ENCODE measurements at regions not wholly inside any gene's neighbourhood (a gene's known extent, or its start where the extent isn't known, plus 50 kb on each side); places are given as distances from the start of the nearest gene placed in this dataset.
"Not testable (repeated sequence)": the region's sequence is repeated elsewhere in the genome, so short reads cannot be mapped to it uniquely, and the experiment has no call there.

DNA sequence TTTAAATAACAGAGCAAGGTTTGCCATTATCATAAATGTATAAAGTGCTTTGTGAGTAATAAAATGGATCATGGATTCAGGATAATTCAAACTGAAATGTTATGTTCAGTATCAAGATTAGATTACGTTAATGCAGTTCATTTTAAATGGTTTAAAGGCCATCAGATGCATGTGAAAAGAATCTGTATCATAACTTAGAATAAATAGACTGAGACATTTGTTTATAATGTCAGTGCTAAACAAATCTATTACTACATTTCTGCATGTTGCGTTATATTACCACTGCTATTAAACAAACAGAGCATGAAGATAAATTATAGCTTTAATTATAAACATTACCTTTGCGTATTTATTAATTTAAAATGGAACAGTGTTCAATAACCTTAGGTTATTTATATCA lies 160.2 kb downstream of the TOX3 start:
- no peak for DNase-seq (ENCODE audit: extremely low read depth in 1 of 2, low read depth in 1 of 2)

DNA sequence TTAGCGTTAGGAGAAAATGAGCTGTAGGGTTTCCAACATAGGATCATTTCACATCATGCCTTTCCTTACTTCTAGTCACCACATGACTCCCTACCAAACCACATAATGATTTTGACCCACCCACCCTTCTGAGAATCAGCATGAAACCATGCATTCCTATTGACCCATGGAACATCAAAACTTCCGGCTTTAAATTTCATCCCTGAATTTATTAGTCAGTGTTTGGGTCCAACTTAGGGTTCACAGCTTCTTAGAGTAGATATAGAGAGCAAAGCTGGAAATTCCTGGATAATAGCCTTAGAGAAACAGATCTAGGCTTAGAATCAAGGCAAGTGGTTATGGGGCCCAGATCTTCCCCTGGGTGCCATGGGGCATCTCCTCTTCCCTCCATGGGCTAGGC lies 162.6 kb downstream of the TOX3 start:
- DNase-seq (ENCODE audit: extremely low read depth in 1 of 2, low read depth in 1 of 2), result no peak

DNA sequence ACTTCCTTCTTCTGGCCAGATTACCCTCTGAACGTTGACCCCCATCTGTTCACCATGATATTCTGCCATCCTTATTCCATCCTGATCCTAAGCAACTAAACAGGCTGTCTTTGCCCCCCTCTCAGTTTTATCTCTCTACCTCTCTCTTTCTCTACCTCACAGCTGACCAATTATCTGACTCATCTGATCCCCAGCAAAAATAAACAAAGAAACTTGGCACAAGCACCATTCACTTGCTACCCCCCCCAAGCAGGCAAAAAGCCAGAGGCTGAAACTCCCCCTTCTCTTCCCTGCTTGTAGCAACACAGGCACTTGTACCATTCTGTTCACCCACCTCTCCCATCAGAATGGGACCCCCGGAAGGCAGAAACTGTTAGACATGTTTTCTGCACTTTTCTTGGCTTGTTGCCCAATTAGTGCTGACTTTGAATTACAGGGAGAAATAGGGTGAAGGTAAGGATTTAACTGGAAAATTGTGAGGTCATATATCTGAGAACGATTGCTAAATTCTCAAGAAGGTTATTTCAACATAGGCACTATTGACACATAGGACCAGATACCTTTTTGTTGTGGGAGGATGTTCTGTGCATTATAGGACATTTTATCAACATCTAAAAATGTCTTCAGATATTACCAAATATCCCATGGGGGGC lies 163.2 kb downstream of the TOX3 start:
- DNase-seq (ENCODE audit: extremely low read depth in 1 of 2, low read depth in 1 of 2), result no peak

DNA sequence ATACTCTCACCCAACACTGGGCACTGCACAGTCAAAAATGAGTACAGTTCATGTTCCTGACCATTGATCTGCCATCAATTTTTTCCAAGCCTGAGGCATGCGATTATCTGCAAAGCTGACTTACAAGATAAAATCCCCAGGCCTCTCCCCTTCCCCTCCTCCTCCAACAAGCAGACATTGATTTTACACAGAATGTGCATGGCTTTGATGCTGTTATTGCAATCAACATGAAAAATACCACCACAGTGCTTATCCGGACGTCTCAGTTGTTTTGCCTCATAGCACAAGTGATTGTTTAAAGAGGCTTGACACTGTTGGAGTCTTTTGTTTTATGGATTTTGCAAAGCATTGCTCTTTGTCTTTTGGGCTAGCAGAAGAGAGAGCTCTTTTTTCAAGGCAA lies 163.8 kb downstream of the TOX3 start:
- no peak for DNase-seq (ENCODE audit: extremely low read depth in 1 of 2, low read depth in 1 of 2)

DNA sequence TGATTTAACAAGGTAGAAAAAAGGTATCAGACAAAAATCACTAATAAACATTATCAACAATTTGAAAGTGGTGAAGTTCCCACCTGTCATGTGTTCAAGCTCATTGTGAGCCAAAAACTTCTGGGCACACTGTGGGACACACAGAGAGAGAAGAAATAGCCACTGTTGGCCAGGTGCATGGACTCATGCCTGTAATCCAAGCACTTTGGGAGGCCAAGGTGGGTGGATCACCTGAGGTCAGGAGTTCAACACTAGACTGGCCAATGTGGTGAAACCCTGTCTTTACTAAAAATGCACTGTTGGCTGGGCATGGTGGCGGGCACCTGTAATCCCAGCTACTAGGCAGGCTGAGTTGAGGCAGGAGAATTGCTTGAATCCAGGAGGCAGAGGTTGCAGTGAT lies 167.4 kb downstream of the TOX3 start:
- no peak for DNase-seq (ENCODE audit: extremely low read depth in 1 of 2, low read depth in 1 of 2)

DNA sequence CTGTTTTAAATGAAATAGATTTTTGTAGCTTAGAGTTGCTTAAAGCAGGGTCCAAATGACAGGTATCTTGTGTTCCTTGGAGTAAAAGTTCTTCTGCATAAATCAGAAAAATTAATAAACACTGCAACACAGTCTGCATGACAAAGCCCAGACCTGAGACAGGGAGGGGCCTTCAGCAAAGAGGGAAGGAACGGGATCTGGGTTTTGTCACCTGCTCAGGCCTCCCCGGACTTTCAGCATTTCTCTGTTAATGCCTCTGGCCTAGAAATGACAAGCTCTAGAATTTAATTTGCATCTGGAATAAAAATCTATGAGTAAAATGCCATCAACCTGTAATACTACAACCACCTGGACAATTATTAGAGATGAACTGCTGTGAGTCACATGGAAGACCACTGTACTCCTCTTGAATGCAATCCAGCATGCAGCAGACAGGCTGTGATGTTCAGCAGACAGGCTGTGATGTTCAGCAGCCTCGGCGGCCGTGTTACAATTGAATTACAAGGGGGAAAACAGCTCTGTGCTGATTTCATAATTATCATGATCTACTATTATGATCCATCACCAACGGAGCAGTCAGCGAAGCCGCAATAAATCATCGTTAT lies 170.2 kb downstream of the TOX3 start:
- DNase-seq (ENCODE audit: extremely low read depth in 1 of 2, low read depth in 1 of 2), result no peak

DNA sequence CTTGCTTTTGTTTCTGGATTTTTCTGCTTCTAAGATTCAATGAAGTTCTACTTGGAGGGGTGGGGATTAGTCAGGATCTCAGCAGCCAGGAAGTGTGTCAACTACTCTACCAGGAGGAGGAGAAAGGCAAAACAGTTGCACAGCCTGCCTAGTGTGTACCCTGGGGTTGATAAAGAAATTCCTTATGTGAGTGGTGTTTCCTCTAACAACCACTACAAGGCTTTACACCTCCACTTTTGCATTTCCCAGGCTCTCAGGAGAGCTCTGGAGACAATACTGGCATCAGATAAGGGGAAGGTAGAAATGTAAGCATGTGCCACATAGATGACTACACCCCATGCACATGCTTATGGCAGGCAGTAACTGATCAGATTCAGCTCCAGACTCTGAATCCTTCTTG lies 174.6 kb downstream of the TOX3 start:
- no peak for DNase-seq (ENCODE audit: extremely low read depth in 1 of 2, low read depth in 1 of 2)

DNA sequence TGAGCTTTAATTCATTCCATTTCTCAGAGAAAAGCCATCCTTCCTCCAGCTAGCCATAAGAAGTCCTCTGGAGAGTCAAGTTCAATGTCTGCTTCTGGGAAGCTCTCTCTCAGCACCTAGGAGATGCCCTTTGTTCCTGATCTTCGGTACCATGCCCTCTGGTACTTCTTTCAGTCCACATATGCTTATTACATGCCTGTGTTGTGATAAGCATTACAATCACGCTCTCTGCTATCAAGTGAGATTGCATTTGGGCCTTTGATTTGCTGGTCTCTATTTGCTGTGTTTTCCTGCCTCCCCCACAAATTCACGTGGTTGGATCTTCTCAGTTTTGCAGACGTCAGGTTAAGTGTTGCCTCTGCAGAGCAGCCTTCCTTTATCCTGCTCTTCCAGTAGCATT lies 178.1 kb downstream of the TOX3 start:
- DNase-seq (ENCODE audit: extremely low read depth in 1 of 2, low read depth in 1 of 2), result no peak

DNA sequence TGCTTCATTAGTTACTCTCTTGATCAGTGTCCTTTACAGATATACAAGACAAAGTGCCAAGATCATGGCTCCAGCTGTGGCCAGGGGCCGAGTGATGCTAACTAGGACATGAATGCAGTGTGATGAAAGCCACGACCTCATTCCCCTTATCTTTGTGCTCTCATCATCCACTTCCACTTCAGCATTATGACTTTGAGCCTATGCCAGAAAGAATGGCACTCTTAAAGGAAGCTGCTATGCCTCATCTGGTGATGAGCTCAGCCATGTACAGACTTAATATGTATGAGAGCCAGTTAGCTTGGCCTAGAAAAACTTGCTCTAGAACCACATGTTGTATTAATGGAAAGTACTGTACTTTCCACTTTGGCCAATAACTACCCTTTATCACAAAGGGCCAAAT lies 179.1 kb downstream of the TOX3 start:
- DNase-seq (ENCODE audit: extremely low read depth in 1 of 2, low read depth in 1 of 2), result no peak

DNA sequence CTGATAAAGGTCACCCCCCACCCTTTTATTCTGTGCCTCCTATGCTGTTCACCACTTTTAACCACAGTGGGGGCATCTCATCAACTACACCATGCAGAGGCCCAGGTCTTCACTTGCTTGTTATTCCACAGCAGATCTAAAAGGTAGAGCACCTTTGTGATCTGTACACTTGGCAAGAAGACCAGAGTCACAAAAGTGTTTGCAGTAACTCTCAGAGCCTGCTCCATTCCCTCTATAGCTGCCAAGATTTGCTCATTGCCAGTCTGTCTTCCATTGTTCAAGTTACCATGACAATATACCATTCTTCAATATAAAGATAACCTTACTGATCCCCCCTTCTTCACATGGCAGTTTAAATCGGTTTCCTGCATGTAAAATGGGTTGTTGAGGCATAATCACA lies 180.0 kb downstream of the TOX3 start:
- no peak for DNase-seq (ENCODE audit: extremely low read depth in 1 of 2, low read depth in 1 of 2)

DNA sequence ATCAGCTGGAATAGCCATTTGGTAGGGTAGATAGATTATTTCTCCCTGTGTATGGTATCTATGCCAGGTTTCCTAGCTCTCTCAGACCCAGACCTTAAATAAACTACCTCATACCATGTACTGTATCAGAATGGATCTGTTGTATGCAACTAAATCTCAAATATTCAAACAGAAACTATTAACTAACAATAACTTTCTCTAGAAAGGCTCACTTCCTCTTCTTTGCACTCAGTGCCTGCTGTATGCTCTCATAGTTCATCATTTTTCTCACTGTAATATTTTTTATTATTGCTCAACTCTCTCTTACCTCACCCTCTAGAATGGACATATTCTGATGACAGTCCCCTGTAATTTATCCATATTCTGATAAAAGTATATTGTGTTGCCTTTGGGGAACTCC lies 182.4 kb downstream of the TOX3 start:
- DNase-seq (ENCODE audit: extremely low read depth in 1 of 2, low read depth in 1 of 2), result no peak

DNA sequence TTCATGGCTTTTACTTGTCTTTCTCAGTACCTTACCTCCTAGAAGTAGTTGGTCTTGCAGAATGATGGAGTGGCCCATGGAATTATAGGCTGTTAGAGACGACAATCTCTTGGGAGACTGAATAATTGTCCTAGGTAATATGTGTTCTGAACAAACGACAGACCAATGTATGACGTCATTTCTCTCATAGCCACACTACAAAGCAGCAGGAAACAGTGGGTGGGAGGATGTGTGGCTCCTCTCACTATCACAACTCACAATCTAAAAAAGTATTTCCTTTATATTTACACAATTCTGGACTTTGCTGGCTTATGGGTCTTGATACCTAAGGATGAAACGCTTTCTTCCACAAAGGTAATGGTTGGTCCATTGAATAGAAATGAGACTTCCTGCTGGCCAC lies 183.9 kb downstream of the TOX3 start:
- no peak for DNase-seq (ENCODE audit: extremely low read depth in 1 of 2, low read depth in 1 of 2)

DNA sequence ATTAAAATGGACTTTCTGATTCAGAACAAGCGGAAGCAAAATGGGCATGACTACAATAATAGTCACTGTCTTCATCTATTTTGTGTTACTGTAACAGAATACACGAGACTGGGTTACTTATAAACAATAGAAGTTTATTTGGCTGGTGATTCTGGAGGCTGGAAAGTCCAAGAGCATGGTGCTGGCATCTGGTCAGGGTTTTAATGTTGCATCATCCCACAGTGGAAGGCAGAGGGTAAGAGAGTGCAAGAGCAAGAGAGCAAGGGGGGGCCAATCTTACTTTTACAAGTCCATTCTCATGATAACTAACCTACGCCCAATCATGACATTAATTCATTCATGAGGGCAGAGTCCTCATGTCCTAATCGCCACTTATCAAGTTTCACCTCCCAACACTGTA lies 189.2 kb downstream of the TOX3 start:
- DNase-seq (ENCODE audit: extremely low read depth in 1 of 2, low read depth in 1 of 2), result no peak

DNA sequence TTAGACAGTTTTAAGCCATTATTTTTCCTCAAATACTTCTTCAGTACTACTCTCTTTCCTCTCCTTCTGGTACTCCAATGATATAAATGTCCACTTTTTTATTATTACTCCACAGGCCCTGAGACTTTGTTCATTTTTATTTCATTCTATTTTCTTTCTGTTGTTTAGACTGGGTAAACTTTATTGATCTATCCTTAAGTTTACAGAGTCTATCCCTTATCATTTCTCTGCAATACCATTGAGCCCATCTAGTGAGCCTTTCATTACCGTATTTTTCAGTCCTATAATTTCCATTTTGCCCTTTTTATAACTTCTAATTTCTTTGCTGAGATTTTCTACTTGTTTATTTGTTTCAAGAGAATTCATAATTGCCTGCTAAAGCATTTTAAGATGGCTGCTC lies 193.7 kb downstream of the TOX3 start:
- DNase-seq (ENCODE audit: extremely low read depth in 1 of 2, low read depth in 1 of 2), result no peak

DNA sequence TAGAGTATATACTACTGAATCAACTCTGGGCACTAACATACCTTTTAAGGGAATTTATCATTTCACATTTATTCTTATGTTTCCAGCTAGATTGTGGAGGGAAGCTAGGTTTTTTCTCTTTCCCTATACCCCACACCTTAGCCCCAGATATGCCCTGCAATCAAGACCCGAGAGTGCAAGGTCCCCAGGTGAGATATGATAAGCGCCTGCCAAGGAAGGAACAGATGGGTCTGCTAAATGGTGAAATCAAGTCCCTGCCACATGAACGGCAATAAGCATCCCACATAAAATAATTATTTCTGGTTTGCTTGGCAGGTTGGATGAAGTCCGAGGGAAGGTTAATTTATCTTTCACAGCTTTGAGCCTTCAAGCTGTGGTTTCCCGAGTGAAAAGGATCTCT lies 195.5 kb downstream of the TOX3 start:
- DNase-seq (ENCODE audit: extremely low read depth in 1 of 2, low read depth in 1 of 2), result no peak

DNA sequence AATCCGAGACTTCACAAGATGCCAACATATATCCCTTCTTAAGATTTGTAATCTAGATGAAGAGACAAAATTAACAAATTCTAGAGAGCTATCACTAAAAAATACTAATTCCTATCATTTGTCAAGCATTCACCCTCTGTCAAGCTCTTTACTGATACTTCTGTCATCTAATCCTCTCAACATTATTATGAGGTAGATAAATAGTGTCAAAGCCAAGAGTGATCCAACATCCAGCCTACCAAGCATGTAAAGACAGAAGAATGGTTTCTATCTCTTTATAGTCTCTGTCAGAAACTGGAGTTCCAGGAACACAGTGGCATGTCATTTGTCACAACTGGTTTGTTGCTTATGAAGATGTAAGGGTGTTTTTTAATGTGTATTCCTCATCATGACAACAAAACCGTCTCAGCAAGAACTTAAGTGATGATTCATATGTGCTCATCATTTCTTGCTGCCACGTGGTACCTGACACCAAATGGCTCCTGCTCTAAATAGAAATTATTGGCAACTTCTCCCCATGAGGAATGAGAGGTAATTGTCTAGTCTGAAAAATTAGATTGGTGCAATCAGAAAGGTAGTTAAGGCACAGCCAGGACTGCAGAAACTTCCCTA lies 196.8 kb downstream of the TOX3 start:
- DNase-seq (ENCODE audit: extremely low read depth in 1 of 2, low read depth in 1 of 2), result no peak

DNA sequence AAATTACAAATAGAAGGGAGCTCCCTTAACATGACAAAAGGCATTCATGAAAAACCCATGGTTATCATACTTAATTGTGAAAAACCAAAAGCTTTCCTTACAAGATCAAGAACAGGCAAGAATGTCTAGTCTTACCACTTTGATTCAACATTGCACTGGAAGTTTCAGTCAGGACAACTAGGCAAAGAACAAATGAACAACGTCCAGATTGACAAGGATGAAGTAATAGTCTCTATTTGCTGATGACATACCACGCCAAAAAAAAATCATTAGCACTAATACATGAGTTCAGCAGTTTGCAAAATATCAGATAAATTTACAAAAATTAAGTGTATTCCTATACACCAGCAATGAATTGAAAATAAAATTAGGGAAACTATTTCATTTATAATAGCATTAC lies 200.2 kb downstream of the TOX3 start:
- no peak for DNase-seq (ENCODE audit: extremely low read depth in 1 of 2, low read depth in 1 of 2)

DNA sequence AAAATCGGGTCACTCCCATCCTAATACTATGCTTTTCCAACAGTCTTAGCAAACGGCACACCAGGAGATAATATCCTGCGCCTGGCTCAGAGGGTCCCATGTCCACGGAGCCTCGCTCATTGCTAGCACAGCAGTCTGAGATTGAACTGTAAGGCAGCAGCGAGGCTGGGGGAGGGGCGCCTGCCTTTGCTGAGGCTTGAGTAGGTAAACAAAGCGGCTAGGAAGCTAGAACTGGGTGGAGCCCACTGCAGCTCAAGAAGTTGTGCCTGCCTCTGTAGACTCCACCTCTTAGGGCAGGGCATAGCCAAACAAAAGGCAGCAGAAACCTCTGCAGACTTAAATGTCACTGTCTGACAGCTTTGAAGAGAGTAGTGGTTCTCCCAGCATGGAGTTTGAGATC lies 213.3 kb downstream of the TOX3 start:
- DNase-seq (ENCODE audit: extremely low read depth in 1 of 2, low read depth in 1 of 2), result not testable (repeated sequence)

DNA sequence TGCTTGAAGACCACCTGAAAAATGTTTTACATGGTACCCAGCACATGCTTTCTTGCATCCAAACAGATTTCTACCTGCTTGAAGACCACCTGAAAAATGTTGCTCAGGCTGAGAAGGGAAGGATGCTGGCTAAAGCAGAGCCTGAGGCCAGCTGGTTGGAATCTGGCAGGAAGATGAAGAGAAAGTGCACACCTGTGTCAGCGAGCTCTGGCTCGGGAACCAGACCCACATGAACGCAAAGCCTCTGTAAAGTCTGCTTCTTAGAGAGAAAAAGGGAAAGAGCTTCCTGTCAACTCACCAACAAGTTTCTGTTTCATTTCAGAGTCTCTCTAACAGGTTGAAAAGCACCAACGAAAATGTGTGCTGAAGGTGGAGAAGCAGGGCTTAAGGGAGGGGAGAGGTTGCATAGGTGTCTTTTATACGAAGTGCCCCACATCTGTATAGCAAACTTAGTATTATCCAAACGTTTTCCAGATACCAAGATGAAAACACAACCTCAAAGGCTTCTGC lies 226.0 kb downstream of the TOX3 start:
- no peak for DNase-seq (ENCODE audit: extremely low read depth in 1 of 2, low read depth in 1 of 2)

DNA sequence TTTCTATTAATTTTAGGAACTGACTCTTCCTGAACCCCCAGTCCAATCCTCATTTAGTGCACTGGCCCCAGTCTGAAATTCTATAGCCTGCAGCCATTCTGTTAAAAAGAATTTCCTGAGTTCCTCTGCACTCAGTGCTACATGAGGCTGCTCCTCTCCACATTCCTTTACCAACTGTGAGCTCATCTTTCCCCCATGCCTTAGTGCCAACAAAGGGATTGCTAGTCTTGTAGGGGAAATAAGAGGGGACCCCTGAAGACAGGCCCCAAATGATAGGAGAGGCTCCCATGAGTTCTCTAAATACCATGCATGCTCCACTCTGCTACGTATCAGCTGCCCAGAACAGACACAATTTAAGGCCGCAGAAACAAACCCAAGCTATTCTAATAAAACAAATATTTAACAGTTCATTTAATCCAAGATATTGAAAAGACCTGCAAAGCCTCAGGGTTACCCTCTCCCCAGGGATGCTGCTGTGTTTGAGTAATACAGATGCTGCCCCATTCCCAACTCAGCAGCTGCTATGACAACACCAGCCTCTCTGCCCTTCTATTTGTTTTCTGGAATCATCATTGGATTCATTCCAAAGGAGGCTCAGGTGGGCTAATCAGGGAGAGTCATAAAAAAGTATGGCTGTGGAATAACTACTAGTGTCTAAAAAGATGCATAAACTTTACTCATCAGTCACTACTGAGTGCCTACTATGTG lies 228.5 kb downstream of the TOX3 start:
- DNase-seq (ENCODE audit: extremely low read depth in 1 of 2, low read depth in 1 of 2), result no peak

DNA sequence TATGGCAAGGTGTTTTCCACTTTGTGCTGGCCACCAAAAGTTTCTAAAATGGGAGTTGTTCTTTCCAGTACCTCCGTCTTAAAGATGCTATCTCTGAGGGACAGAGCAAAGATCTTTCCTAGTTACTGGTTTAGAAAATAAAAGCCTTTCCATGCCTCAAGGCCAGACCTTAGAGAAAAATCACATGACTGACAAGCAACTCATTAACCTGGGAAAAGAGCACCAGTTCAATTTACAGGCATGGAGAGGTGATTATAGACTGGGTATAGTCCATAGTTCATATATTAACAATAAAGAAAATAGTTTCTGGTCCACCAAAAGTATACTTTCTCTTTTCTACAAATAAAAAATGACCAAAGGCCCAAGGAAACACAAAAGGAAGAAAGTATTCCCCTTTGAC lies 230.7 kb downstream of the TOX3 start:
- no peak for DNase-seq (ENCODE audit: extremely low read depth in 1 of 2, low read depth in 1 of 2)

DNA sequence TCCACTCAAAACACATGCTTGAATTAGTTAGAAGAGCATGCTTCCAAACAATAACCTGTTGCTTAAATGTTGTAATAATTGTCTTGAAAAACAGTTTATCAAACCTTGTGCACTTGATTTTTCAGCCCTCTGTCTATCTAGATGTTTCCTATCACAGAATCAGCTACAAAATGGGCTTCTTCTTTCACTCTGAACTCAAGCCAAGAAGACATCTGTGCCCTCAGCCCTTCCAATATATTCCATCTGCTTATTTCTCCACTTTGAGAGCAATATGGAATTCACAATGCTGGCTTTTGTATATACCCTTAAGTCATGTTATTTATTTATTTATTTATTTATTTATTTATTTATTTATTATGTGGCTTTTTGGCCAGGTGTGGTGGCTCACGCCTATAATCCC lies 234.2 kb downstream of the TOX3 start:
- DNase-seq (ENCODE audit: extremely low read depth in 1 of 2, low read depth in 1 of 2), result no peak
